IPS-NIHi7 (cell line): ENCODE measurements at regions not wholly inside any gene's neighbourhood (a gene's known extent, or its start where the extent isn't known, plus 50 kb on each side); places are given as distances from the start of the nearest gene placed in this dataset.
A peak's percentile ranks its signal among the peaks of the same experiment; 100 is the strongest.
"Not testable (repeated sequence)": the region's sequence is repeated elsewhere in the genome, so short reads cannot be mapped to it uniquely, and the experiment has no call there.

Experiments
- DNase-seq: peaks from one replicate; pipeline ENCODE4 v3.0.0; 2012; ENCODE audit warnings: mixed read lengths; ENCODE audit errors: extremely low spot score

DNA sequence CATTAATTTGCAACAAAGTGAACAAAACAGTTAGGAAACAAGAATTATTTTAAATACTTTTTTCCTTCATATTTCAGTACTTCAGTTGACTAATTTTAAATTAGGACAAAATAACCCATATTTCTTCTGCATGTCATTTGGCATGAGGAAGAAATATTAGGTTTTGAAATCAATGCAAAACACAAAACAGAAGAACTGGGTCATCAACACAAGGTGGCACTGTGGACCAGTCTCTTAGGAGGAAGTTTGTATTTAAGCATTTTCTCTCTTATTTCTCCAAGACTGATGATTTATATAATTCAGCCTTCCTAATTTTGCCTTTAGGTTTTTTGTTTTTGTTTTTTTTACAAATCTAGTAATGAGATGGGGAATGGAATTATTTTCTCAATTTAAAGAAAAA is 352.8 kb upstream of the KCNH7 start:
- no peak for DNase-seq

DNA sequence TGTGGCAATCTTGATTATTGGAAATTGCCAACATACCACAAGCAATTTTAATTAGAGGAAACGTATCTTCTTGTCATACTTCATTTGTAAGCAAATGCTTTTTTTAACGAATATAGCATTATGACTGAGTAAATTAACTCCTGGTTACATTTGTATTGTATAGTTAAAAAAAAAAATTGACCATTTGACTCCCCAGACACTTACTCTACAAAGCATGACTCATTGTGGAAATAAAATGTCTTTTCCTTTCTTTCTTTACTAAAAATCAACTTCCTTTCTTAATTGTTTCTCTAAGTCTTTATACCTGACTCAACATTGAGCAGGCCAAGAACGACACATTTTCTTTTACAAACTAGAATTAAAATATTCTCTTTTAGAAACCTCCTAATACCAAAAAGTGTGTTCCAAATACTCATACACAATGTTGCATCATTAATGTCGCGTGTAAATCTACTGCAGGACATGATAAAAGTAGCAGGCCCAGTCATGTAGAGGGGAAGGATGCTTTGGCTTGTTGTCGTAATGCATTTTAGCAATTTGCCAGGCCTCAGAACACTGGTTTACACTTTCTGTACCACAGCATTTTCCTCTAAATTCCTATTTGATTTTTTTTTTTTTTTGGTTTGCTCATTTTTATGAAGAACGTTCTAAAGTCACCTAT is 349.6 kb upstream of the KCNH7 start:
- no peak for DNase-seq

GRCh38 chr2:163187119-163187518 is 348.6 kb upstream of the KCNH7 start:
- DNase-seq, result no peak

DNA sequence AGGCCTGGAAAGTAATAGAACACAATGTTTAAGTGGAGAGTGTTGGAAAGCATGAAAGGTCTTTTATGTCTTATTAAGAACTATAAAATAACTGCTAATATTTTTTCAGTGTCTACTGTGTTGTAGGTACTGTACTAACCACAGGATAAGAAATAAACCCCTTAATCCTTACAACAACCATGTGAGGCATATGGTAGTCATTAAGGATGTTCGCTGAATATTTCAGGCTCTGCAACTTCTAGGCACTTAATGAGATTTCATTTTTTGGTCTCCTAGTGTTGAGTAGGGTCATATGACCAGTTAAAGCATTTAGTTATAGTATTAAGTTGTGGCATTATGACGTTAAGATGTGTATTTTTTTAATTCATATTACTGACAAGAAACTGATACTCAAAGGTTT is 346.6 kb upstream of the KCNH7 start:
- no peak for DNase-seq

GRCh38 chr2:163182764-163183354 is 344.3 kb upstream of the KCNH7 start:
- DNase-seq, result no peak

GRCh38 chr2:163177592-163177991 is 339.0 kb upstream of the KCNH7 start:
- no peak for DNase-seq

- no peak for DNase-seq
Measured at GRCh38 chr2:163175294-163175693, 336.7 kb upstream of the KCNH7 start.

GRCh38 chr2:163173591-163173990 is 335.0 kb upstream of the KCNH7 start:
- no peak for DNase-seq

- DNase-seq, result no peak
Measured at GRCh38 chr2:163171786-163172530, 333.4 kb upstream of the KCNH7 start.

GRCh38 chr2:163157891-163158496 is 319.4 kb upstream of the KCNH7 start:
- DNase-seq, result no peak

- DNase-seq, result no peak
Measured at GRCh38 chr2:163157411-163157810, 318.8 kb upstream of the KCNH7 start.

DNA sequence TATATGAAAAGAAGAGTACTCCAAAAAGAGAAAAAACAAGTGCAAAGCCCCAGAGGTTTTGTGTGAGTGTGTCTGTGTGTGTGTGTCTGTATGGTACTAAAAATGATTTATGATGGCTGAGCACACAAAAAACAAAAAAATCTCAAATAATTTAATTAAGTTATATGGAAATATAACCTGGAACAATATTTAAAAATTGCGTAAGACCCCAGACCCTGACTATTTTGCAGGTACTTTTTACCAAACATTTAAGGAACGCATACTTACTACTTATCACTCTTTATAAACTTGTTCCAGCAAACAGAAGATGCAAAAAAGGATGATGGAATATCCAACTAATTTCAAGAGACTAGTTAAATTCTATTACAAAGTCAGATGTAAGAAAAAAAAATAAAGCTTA is 317.4 kb upstream of the KCNH7 start:
- no peak for DNase-seq

DNA sequence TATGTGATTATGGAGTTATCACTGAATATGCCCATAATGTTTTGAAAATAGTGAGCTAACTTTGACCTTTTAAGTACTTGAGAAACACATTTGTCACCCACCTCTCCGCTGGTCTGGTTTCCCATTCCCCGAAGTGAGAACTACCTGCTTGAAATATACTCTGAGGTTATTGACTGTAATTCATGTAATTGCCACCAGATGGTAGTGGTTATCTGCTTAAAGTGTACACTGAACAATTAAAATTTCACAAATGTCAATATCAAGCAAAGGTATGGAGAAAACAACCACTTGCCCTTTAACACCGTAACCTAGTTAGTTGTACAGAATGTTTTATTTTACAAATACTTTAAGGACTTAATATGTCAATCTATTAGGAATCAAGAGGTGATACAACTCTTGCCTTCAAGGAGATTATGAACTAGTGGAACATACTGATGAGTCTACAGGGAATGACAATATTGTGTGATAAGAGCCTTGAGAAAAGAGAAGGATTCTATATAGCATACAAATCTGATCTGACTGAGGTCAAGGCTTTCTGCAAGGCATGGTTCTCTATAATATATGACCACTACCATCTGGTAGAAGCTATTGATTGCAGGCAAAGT is 316.8 kb upstream of the KCNH7 start:
- peak; percentile 33 for DNase-seq

GRCh38 chr2:163142618-163143017 is 304.1 kb upstream of the KCNH7 start:
- DNase-seq, result no peak

GRCh38 chr2:163138947-163139346 is 300.4 kb upstream of the KCNH7 start:
- DNase-seq, result no peak

GRCh38 chr2:163135256-163135655 is 296.7 kb upstream of the KCNH7 start:
- DNase-seq, result no peak

DNA sequence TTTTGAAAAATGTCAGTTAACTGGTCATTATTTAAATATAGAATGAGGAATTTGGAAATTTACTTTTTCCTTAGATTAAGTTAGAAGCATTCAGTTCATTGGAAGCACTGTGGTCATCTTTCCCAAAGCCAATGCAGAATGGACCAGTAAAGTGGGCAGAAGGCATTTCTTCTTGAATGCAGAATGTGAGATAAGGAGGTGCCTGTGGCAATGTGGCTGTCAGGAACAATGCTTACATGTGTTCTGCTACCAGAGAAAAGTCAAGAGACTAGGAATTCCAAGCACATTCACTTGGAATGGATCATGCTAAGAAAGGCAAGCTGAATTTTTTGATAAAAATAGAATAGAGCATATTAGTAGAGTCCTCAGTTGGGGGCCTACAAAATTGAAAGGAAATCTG is 295.0 kb upstream of the KCNH7 start:
- DNase-seq, result no peak

DNA sequence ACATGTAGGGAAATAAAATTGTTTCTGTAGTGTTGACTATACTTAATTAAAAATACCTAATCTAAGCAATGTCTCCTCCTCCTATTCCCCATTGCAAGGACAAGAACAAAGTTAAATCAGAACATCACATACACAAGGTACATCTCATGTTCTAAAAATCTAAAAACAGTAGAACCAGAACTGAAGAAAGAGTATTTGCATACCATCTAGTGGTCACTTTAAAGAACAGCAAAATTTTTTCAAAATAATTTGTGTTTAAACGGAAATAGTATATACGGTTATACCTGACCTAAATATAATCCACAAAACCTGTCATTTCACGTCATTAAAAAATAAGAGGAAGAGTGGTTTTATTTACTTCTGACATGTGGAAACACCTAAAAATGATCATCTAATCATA is 294.3 kb upstream of the KCNH7 start:
- no peak for DNase-seq

- DNase-seq, result not testable (repeated sequence)
Measured at GRCh38 chr2:163132207-163132606, 293.6 kb upstream of the KCNH7 start.

GRCh38 chr2:163123526-163123925 is 285.0 kb upstream of the KCNH7 start:
- DNase-seq, result no peak

- no peak for DNase-seq
Measured at GRCh38 chr2:163122257-163122656, 283.7 kb upstream of the KCNH7 start.

GRCh38 chr2:163121483-163121882 is 282.9 kb upstream of the KCNH7 start:
- no peak for DNase-seq
